ENCODE measurements at regions not wholly inside any gene's neighbourhood (a gene's known extent, or its start where the extent isn't known, plus 50 kb on each side); places are given as distances from the start of the nearest gene placed in this dataset.
"Not testable (repeated sequence)": the region's sequence is repeated elsewhere in the genome, so short reads cannot be mapped to it uniquely, and the experiment has no call there.

DNA sequence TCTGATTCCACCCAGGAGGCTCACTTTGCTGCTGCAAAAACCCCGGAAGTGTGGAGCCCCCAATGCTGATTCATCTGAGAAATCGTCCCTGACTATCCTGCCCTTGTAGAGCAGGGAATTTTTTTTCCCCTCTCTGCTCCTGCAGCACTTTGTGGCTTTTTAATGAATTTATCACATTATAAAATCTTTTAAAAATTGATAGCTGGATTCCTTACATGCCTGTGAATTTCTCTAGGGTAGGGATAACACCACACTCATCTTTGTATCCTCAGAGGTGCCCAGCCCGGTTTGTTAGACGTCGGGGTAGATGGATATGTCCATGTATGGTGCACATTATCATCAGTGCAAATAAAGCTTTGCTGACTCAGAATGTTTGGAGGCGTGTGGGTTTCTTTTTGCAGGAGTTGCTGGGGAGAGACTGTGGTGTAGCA lies 185.7 kb downstream of the STK31 start:
- peaks cover 6% of the 10 kb centered on the region for H3K27me3 Mint-ChIP-seq
- H3K9me3 Mint-ChIP-seq: no peaks in the 10 kb centered on the region
- no peaks in the 10 kb centered on the region for H3K36me3 Mint-ChIP-seq
- Histone ChIP-seq H3K27me3 (ENCODE audit: control insufficient read depth, insufficient read depth, low read length) (peaks cover 3% of the 10 kb centered on the region), H3K4me3 (ENCODE audit: low read depth, low read length) (no peak overlapping the region), H3K9me3 (ENCODE audit: control insufficient read depth in 2 of 2, low read length in 2 of 2) (no peaks in the 10 kb centered on the region), H3K27ac (ENCODE audit: insufficient read depth, low read length, poor library complexity, severe bottlenecking) (no peak overlapping the region), H3K4me1 (ENCODE audit: control insufficient read depth, insufficient read depth, low read length, poor library complexity, severe bottlenecking) (no peaks in the 10 kb centered on the region), H3K36me3 (ENCODE audit: control insufficient read depth, insufficient read depth, low read length) (no peaks in the 10 kb centered on the region)
- H3K27ac Mint-ChIP-seq: no peak overlapping the region
- ATAC-seq (ENCODE audit: low read depth in 2 of 2) (no peak), DNase-seq (no peak)
- peaks cover 0 to 16% (median 10%) of the 10 kb centered on the region in 4 donors for H3K4me1 Mint-ChIP-seq
- no peak overlapping the region for H3K4me3 Mint-ChIP-seq

DNA sequence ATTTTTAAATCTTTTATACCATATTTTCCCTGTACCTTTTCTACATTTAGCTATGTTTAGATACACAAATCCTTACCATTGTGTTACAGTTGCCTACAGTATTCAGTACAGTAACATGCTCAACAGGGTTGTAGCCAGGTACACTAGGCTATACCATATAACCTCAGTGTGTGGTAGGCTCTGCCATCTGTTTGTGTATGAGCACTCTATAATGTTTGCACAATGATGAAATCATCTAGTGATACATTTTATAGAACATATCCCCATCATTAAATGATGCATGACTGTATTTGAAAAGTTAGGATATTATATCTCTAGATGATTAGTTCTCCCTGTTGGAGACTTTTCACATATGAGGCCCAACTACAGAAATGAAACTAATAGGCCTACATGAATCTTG lies 188.6 kb downstream of the STK31 start:
- peaks cover 13% of the 10 kb centered on the region for H3K27me3 Mint-ChIP-seq
- H3K4me1 ChIP-seq (ENCODE audit: control insufficient read depth, insufficient read depth, low read length, poor library complexity, severe bottlenecking): no peaks in the 10 kb centered on the region
- H3K4me3 ChIP-seq (ENCODE audit: low read depth, low read length): no peak overlapping the region
- H3K9me3 Mint-ChIP-seq: peaks cover 0 to 2% (median 0%) of the 10 kb centered on the region in 7 donors
- H3K36me3 Mint-ChIP-seq: no peaks in the 10 kb centered on the region
- H3K27ac ChIP-seq (ENCODE audit: insufficient read depth, low read length, poor library complexity, severe bottlenecking): no peak overlapping the region
- ATAC-seq (ENCODE audit: low read depth in 2 of 2) (no peak), DNase-seq (no peak)
- H3K9me3 ChIP-seq (ENCODE audit: control insufficient read depth in 2 of 2, low read length in 2 of 2): no peaks in the 10 kb centered on the region
- no peaks in the 10 kb centered on the region for H3K36me3 ChIP-seq (ENCODE audit: control insufficient read depth, insufficient read depth, low read length)
- no peak overlapping the region for H3K4me3 Mint-ChIP-seq
- H3K4me1 Mint-ChIP-seq: peaks cover 0 to 14% (median 10%) of the 10 kb centered on the region in 4 donors
- H3K27me3 ChIP-seq (ENCODE audit: control insufficient read depth, insufficient read depth, low read length): peaks cover 3% of the 10 kb centered on the region
- H3K27ac Mint-ChIP-seq: no peak overlapping the region

DNA sequence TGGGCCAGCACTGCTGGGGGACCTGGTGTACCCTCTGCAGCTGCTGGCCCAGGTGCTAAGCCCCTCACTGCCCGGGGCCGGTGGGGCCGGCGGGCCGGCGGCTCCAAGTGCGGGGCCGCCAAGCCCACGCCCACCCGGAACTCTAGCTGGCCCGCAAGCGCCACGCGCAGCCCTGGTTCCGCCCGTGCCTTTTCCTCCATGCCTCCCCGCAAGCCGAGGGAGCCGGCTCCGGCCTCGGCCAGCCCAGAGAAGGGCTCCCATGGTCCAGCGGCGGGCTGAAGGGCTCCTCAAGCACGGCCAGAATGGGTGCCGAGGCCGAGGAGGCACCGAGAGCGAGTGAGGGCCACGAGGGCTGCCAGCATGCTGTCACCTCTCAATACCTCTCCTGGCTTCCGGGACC lies 194.9 kb downstream of the STK31 start:
- H3K4me1 Mint-ChIP-seq; H3K9me3 Mint-ChIP-seq; H3K4me3 Mint-ChIP-seq; H3K27me3 ChIP-seq (ENCODE audit: control insufficient read depth, insufficient read depth, low read length); DNase-seq; H3K9me3 ChIP-seq (ENCODE audit: control insufficient read depth in 2 of 2, low read length in 2 of 2); H3K4me1 ChIP-seq (ENCODE audit: control insufficient read depth, insufficient read depth, low read length, poor library complexity, severe bottlenecking); H3K27me3 Mint-ChIP-seq; ATAC-seq (ENCODE audit: low read depth in 2 of 2); H3K36me3 Mint-ChIP-seq; H3K27ac ChIP-seq (ENCODE audit: insufficient read depth, low read length, poor library complexity, severe bottlenecking); H3K36me3 ChIP-seq (ENCODE audit: control insufficient read depth, insufficient read depth, low read length); H3K27ac Mint-ChIP-seq; H3K4me3 ChIP-seq (ENCODE audit: low read depth, low read length): not testable (repeated sequence)

DNA sequence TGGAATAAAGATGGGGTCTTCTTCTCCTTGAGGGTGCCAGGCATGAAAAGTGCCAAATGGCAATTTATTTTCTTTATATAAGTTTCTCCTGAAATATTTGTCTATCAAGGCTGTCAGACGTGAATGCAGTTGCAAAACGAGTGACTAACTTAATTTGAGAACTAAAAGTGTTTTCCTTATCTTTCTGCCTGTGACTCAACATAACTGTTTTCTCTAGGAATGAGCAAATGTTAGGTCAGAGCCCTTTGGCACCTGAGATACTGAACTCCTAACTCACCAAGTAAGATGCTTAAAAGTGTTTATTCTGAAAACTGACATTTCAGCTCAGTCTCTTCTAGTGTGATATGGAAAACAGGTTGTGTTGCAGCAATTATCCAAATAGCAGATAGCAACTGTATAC lies 197.0 kb downstream of the STK31 start:
- Mint-ChIP-seq H3K9me3 (peaks cover 0 to 2% (median 0%) of the 10 kb centered on the region in 7 donors), H3K27ac (no peak overlapping the region), H3K27me3 (peaks cover 4% of the 10 kb centered on the region), H3K4me3 (no peak overlapping the region), H3K36me3 (no peaks in the 10 kb centered on the region), H3K4me1 (no peaks in the 10 kb centered on the region)
- Histone ChIP-seq H3K36me3 (ENCODE audit: control insufficient read depth, insufficient read depth, low read length) (no peaks in the 10 kb centered on the region), H3K4me1 (ENCODE audit: control insufficient read depth, insufficient read depth, low read length, poor library complexity, severe bottlenecking) (no peaks in the 10 kb centered on the region), H3K27me3 (ENCODE audit: control insufficient read depth, insufficient read depth, low read length) (no peaks in the 10 kb centered on the region), H3K27ac (ENCODE audit: insufficient read depth, low read length, poor library complexity, severe bottlenecking) (no peak overlapping the region), H3K9me3 (ENCODE audit: control insufficient read depth in 2 of 2, low read length in 2 of 2) (no peaks in the 10 kb centered on the region), H3K4me3 (ENCODE audit: low read depth, low read length) (no peak overlapping the region)
- DNase-seq: no peak
- ATAC-seq (ENCODE audit: low read depth in 2 of 2): no peak

DNA sequence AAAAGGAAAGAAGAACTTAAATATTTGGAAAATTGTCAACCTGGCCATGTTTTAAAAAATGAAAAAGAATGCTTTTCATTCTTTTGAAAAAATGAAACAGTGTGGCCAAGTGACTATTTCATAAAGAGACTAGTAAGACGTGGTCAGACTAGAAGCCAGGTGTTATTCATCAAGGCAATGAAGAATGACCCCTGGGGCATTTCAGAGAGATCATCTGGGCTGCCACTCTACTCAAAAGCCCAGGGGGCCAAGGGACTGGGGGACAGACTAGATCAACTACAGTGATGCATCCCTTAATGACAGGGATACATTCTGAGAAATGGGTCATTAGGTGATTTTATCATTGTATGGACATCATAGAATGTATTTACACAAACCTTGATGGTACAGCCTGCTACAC lies 199.4 kb downstream of the STK31 start:
- Mint-ChIP-seq H3K4me3 (no peak overlapping the region), H3K27ac (no peak overlapping the region), H3K27me3 (no peaks in the 10 kb centered on the region), H3K36me3 (no peaks in the 10 kb centered on the region), H3K9me3 (peaks cover 0 to 2% (median 0%) of the 10 kb centered on the region in 7 donors), H3K4me1 (no peaks in the 10 kb centered on the region)
- ATAC-seq (ENCODE audit: low read depth in 2 of 2): no peak
- Histone ChIP-seq H3K27ac (ENCODE audit: insufficient read depth, low read length, poor library complexity, severe bottlenecking) (no peak overlapping the region), H3K4me1 (ENCODE audit: control insufficient read depth, insufficient read depth, low read length, poor library complexity, severe bottlenecking) (no peaks in the 10 kb centered on the region), H3K9me3 (ENCODE audit: control insufficient read depth in 2 of 2, low read length in 2 of 2) (no peaks in the 10 kb centered on the region), H3K36me3 (ENCODE audit: control insufficient read depth, insufficient read depth, low read length) (no peaks in the 10 kb centered on the region), H3K4me3 (ENCODE audit: low read depth, low read length) (no peak overlapping the region), H3K27me3 (ENCODE audit: control insufficient read depth, insufficient read depth, low read length) (no peaks in the 10 kb centered on the region)
- DNase-seq: no peak

DNA sequence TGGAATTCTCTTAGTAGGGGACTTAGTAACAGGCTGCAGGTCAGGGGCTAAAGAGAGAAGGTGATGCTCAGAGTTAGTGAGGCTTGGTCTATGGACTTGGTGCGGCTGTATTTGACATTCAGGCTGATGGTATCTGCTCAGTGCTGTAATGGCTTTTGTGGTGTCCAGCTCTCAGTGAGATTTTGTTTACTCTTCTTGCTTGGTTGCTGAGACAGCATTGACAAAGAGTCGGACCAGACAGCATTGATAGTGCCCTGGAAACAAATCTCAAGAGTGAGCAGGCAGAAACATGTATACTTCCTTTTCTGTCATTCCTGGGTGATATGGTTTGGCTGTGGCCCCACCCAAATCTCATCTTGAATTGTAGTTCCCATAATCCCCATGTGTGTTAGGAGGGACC lies 202.0 kb downstream of the STK31 start:
- H3K9me3 Mint-ChIP-seq: peaks cover 0 to 2% (median 0%) of the 10 kb centered on the region in 7 donors
- H3K4me3 Mint-ChIP-seq: no peak overlapping the region
- DNase-seq (no peak), ATAC-seq (ENCODE audit: low read depth in 2 of 2) (no peak)
- H3K4me1 ChIP-seq (ENCODE audit: control insufficient read depth, insufficient read depth, low read length, poor library complexity, severe bottlenecking): no peaks in the 10 kb centered on the region
- H3K27me3 Mint-ChIP-seq: no peaks in the 10 kb centered on the region
- H3K4me3 ChIP-seq (ENCODE audit: low read depth, low read length): no peak overlapping the region
- no peaks in the 10 kb centered on the region for H3K4me1 Mint-ChIP-seq
- no peak overlapping the region for H3K27ac ChIP-seq (ENCODE audit: insufficient read depth, low read length, poor library complexity, severe bottlenecking)
- no peak overlapping the region for H3K27ac Mint-ChIP-seq
- H3K36me3 ChIP-seq (ENCODE audit: control insufficient read depth, insufficient read depth, low read length): no peaks in the 10 kb centered on the region
- H3K36me3 Mint-ChIP-seq: no peaks in the 10 kb centered on the region
- no peaks in the 10 kb centered on the region for H3K9me3 ChIP-seq (ENCODE audit: control insufficient read depth in 2 of 2, low read length in 2 of 2)
- H3K27me3 ChIP-seq (ENCODE audit: control insufficient read depth, insufficient read depth, low read length): peaks cover 2% of the 10 kb centered on the region

DNA sequence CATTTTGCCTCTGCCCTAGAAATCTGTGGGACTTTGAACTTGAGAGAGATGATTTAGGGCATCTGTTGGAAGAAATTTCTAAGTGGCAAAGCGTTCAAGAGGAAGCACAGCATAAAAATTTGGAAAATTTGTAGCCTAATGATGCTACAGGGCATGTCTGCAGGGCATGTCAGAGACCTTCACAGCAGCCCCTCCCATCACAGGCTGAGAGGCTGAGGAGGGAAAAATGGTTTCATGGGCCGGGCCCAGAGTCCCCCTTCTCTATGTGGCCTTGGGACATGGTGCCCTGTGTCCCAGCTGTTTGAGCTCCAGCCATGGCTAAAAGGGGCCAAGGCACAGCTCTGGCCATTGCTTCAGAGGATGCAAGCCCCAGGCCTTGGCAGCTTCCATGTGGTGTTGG lies 203.0 kb downstream of the STK31 start:
- Histone ChIP-seq H3K4me1 (ENCODE audit: control insufficient read depth, insufficient read depth, low read length, poor library complexity, severe bottlenecking) (no peaks in the 10 kb centered on the region), H3K9me3 (ENCODE audit: control insufficient read depth in 2 of 2, low read length in 2 of 2) (no peaks in the 10 kb centered on the region), H3K4me3 (ENCODE audit: low read depth, low read length) (no peak overlapping the region), H3K27ac (ENCODE audit: insufficient read depth, low read length, poor library complexity, severe bottlenecking) (no peak overlapping the region), H3K36me3 (ENCODE audit: control insufficient read depth, insufficient read depth, low read length) (no peaks in the 10 kb centered on the region), H3K27me3 (ENCODE audit: control insufficient read depth, insufficient read depth, low read length) (peaks cover 2% of the 10 kb centered on the region)
- H3K36me3 Mint-ChIP-seq: no peaks in the 10 kb centered on the region
- no peaks in the 10 kb centered on the region for H3K4me1 Mint-ChIP-seq
- ATAC-seq (ENCODE audit: low read depth in 2 of 2) (no peak), DNase-seq (no peak)
- no peaks in the 10 kb centered on the region for H3K27me3 Mint-ChIP-seq
- peaks cover 0 to 2% (median 0%) of the 10 kb centered on the region in 7 donors for H3K9me3 Mint-ChIP-seq
- H3K27ac Mint-ChIP-seq: no peak overlapping the region
- H3K4me3 Mint-ChIP-seq: no peak overlapping the region

DNA sequence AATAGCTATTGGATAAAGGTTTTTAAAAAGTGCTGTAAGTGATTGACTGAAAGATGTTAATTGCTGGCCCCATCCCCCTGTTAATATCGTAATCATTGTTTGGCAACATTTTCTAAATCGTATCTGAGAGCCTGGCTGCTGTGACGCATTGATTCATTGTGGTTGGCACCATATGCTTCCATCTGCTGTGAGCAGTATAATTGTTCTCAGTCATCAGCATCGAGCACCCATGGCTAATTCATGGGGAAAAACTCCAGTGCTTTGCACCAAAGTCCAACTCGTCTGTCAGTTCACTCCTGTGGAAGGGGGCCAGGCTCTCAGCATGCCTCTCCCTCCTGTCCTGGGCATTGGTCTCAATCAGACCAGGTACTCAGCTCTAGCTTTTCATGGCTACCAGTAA lies 205.2 kb downstream of the STK31 start:
- Mint-ChIP-seq H3K36me3 (no peaks in the 10 kb centered on the region), H3K9me3 (peaks cover 0 to 2% (median 0%) of the 10 kb centered on the region in 7 donors), H3K27ac (no peak overlapping the region), H3K4me3 (no peak overlapping the region), H3K27me3 (no peaks in the 10 kb centered on the region), H3K4me1 (no peaks in the 10 kb centered on the region)
- DNase-seq: no peak
- Histone ChIP-seq H3K9me3 (ENCODE audit: control insufficient read depth in 2 of 2, low read length in 2 of 2) (no peaks in the 10 kb centered on the region), H3K27ac (ENCODE audit: insufficient read depth, low read length, poor library complexity, severe bottlenecking) (no peak overlapping the region), H3K27me3 (ENCODE audit: control insufficient read depth, insufficient read depth, low read length) (peaks cover 2% of the 10 kb centered on the region), H3K4me1 (ENCODE audit: control insufficient read depth, insufficient read depth, low read length, poor library complexity, severe bottlenecking) (no peaks in the 10 kb centered on the region), H3K4me3 (ENCODE audit: low read depth, low read length) (no peak overlapping the region), H3K36me3 (ENCODE audit: control insufficient read depth, insufficient read depth, low read length) (no peaks in the 10 kb centered on the region)
- no peak for ATAC-seq (ENCODE audit: low read depth in 2 of 2)
